Naive B cell (primary cell): ENCODE measurements at regions not wholly inside any gene's neighbourhood (a gene's known extent, or its start where the extent isn't known, plus 50 kb on each side); places are given as distances from the start of the nearest gene placed in this dataset.

Experiments
- ATAC-seq, 2 donors: fragments of 150-1000 bp; cut with Tn5 transposase; 2 replicates each; pipeline ENCODE4 v1.10.0; 2021; ENCODE audit warnings: low read depth in 2 of 2, mild to moderate bottlenecking in 2 of 2, moderate library complexity in 2 of 2
- DNase-seq: peaks from one replicate; pipeline ENCODE4 v3.0.0; 2022
- H3K27ac Mint-ChIP-seq, 6 donors: one replicate each; pipeline ENCODE4 v1.8.0; 2020 to 2022; ENCODE audit warnings: mild to moderate bottlenecking in 6 of 6, mixed read lengths in 6 of 6, moderate library complexity in 5 of 6, inconsistent platforms in 2 of 6
- H3K27me3 Mint-ChIP-seq, 3 donors: one replicate each; pipeline ENCODE4 v1.8.0; 2021 to 2022; ENCODE audit warnings: mixed read lengths in 3 of 3, mild to moderate bottlenecking in 1 of 3
- H3K36me3 Mint-ChIP-seq, 2 donors: one replicate each; pipeline ENCODE4 v1.8.0; 2020 to 2022; ENCODE audit warnings: mixed read lengths in 2 of 2, inconsistent platforms in 1 of 2, mild to moderate bottlenecking in 1 of 2
- H3K4me1 Mint-ChIP-seq, 3 donors: one replicate each; pipeline ENCODE4 v1.8.0; 2020 to 2022; ENCODE audit warnings: mixed read lengths in 3 of 3, inconsistent platforms in 1 of 3, mild to moderate bottlenecking in 1 of 3, moderate library complexity in 1 of 3
- H3K4me3 Mint-ChIP-seq, 8 donors: one replicate each; pipeline ENCODE4 v1.8.0; 2020 to 2022; ENCODE audit warnings: mild to moderate bottlenecking in 8 of 8, mixed read lengths in 8 of 8, moderate library complexity in 8 of 8, inconsistent platforms in 2 of 8
- H3K9me3 Mint-ChIP-seq, 7 donors: one replicate each; pipeline ENCODE4 v1.8.0; 2020 to 2022; ENCODE audit warnings: mixed read lengths in 7 of 7, mild to moderate bottlenecking in 5 of 7, inconsistent platforms in 2 of 7, moderate library complexity in 1 of 7

GRCh38 chr18:13983506-13983905, 68.2 kb upstream of the MC2R start:
- DNase-seq (no peak), ATAC-seq (no peak)
- peaks cover 10 to 15% (median 11%) of the 10 kb centered on the region in 3 donors for H3K27me3 Mint-ChIP-seq
- H3K36me3 Mint-ChIP-seq, result no peaks in the 10 kb centered on the region
- H3K4me1 Mint-ChIP-seq, result no peaks in the 10 kb centered on the region
- H3K4me3 Mint-ChIP-seq, result no peak overlapping the region
- peaks cover 0 to 8% (median 3%) of the 10 kb centered on the region in 7 donors for H3K9me3 Mint-ChIP-seq
- H3K27ac Mint-ChIP-seq, result no peak overlapping the region

GRCh38 chr18:13982126-13982525, 66.8 kb upstream of the MC2R start:
- Mint-ChIP-seq H3K4me1 (no peaks in the 10 kb centered on the region), H3K4me3 (no peak overlapping the region), H3K36me3 (no peaks in the 10 kb centered on the region), H3K9me3 (peaks cover 0 to 7% (median 3%) of the 10 kb centered on the region in 7 donors), H3K27me3 (peaks cover 5 to 15% (median 11%) of the 10 kb centered on the region in 3 donors), H3K27ac (no peak overlapping the region)
- ATAC-seq (no peak), DNase-seq (no peak)

DNA sequence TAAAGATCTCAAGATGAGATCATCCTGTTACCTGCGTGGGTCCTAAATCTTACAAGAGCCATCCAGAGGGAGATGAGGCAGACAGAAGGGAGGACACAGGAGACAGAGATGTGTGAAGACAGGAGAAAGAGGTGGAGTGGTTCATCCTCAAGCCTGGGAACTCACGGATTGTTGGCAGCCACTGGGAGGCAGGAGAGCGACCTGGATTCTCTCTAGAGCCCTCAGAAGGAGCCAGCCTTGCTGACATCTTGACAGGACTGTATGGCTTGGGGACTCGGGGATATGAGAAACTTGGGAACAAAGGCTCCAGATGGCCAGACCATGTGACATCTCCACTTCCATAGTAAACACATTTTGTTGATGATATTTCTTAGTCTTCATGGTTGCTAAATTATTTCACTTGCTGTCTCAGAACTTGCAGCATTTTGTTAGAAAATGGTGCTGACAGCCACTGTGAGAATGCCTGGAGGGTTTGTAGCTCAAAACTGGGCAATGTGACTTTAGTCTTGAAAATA, 57.8 kb upstream of the MC2R start:
- H3K27ac Mint-ChIP-seq, result no peak overlapping the region
- no peak overlapping the region for H3K4me3 Mint-ChIP-seq

More for the DNA sequence above, 57.8 kb upstream of the MC2R start:
- Mint-ChIP-seq H3K36me3 (no peaks in the 10 kb centered on the region), H3K27me3 (no peaks in the 10 kb centered on the region), H3K9me3 (peaks cover 3 to 20% (median 6%) of the 10 kb centered on the region in 7 donors), H3K4me1 (no peaks in the 10 kb centered on the region)
- DNase-seq (no peak), ATAC-seq (no peak)
